Smooth muscle cell (in vitro differentiated cells): ENCODE measurements at regions not wholly inside any gene's neighbourhood (a gene's known extent, or its start where the extent isn't known, plus 50 kb on each side); places are given as distances from the start of the nearest gene placed in this dataset.

Experiments used
- DNase-seq: peaks from one replicate; lab custom pipeline; 2025; ENCODE audit not compliant: unreplicated experiment; lab: John Stamatoyannopoulos, UW
- H2AFZ ChIP-seq: fragments of 200-600 bp; sonication (generic); 2 replicates; pipeline ENCODE4 v1.6.0; 2016; ENCODE audit warnings: antibody characterized with exemption, low read depth, mild to moderate bottlenecking
- H3F3A ChIP-seq: fragments of 200-600 bp; sonication (generic); 2 replicates; pipeline ENCODE4 v1.6.0; 2017; ENCODE audit warnings: antibody characterized with exemption, low read depth
- H3K27ac ChIP-seq: fragments of 200-600 bp; sonication (generic); 2 replicates; pipeline ENCODE4 v1.5.1; 2016; ENCODE audit warnings: low read depth, mild to moderate bottlenecking
- H3K27me3 ChIP-seq: fragments of 200-600 bp; sonication (generic); 2 replicates; pipeline ENCODE4 v1.6.1; 2016; ENCODE audit warnings: low read depth, mild to moderate bottlenecking
- H3K36me3 ChIP-seq: fragments of 200-600 bp; sonication (generic); 2 replicates; pipeline ENCODE4 v1.5.1; 2016; ENCODE audit warnings: low read depth
- H3K4me1 ChIP-seq: fragments of 200-600 bp; sonication (generic); 2 replicates; pipeline ENCODE4 v1.5.1; 2016; ENCODE audit warnings: low read depth
- H3K4me2 ChIP-seq: fragments of 200-600 bp; sonication (generic); 2 replicates; pipeline ENCODE4 v1.6.0; 2016; ENCODE audit warnings: mild to moderate bottlenecking
- H3K4me3 ChIP-seq: fragments of 200-600 bp; sonication (generic); 2 replicates; pipeline ENCODE4 v1.5.1; 2016; ENCODE audit warnings: mild to moderate bottlenecking
- H3K79me2 ChIP-seq: fragments of 200-600 bp; sonication (generic); 2 replicates; pipeline ENCODE4 v1.6.0; 2016; ENCODE audit warnings: low read depth, mild to moderate bottlenecking
- H3K9ac ChIP-seq: fragments of 200-600 bp; sonication (generic); 2 replicates; pipeline ENCODE4 v1.6.0; 2016; ENCODE audit warnings: low read depth
- H3K9me3 ChIP-seq: fragments of 200-600 bp; sonication (generic); replicated peaks from 2 replicates; pipeline ENCODE4 v1.5.1; 2016; ENCODE audit warnings: low read depth
- H4K20me1 ChIP-seq: fragments of 200-600 bp; sonication (generic); 2 replicates; pipeline ENCODE4 v1.6.0; 2016; ENCODE audit warnings: low read depth
- WGBS: methylation state at CpG from one replicate; pipeline ENCODE4 v1.1.7; 2016; ENCODE audit warnings: low lambda C conversion rate; 5-methylcytosine and 5-hydroxymethylcytosine counted together
- TF ChIP-seq, protein P1 (sequence below): fragments of 200-600 bp; sonication (generic); IDR thresholded peaks from 2 replicates; pipeline ENCODE4 v1.5.1; 2017; ENCODE audit warnings: borderline replicate concordance, mild to moderate bottlenecking, antibody characterized with exemption; ENCODE audit not compliant: insufficient read depth, poor library complexity, severe bottlenecking

DNA sequence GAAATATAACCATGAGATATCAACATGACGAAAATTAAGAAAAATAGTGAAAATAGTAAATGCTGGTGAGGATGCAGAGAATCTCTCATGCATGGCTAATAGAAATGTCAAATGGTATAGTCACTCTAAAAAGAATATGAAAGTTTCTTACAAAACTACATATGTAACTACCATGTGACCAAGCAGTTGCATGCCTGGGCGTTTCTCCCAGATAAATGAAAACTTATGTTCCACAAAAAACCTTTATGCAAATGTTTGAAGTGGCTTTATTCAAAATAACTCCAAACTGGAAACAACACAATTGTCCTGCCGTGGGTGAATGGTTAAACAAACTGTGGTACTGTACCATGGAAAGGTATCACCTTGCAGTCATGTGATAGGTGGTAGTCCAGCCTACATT is 112.4 kb downstream of the HDGFL1 start:
- Histone ChIP-seq H3K4me3 (no peak overlapping the region), H3K36me3 (no peaks in the 10 kb centered on the region), H3K27me3 (no peaks in the 10 kb centered on the region), H3K79me2 (no peaks in the 10 kb centered on the region), H3K9me3 (no peaks in the 10 kb centered on the region), H3K4me1 (no peaks in the 10 kb centered on the region), H3F3A (no peaks in the 10 kb centered on the region), H4K20me1 (no peaks in the 10 kb centered on the region), H2AFZ (no peak overlapping the region), H3K9ac (no peak overlapping the region), H3K27ac (no peak overlapping the region), H3K4me2 (no peak overlapping the region)
- no peak for DNase-seq
- TF ChIP-seq, protein P1, sequence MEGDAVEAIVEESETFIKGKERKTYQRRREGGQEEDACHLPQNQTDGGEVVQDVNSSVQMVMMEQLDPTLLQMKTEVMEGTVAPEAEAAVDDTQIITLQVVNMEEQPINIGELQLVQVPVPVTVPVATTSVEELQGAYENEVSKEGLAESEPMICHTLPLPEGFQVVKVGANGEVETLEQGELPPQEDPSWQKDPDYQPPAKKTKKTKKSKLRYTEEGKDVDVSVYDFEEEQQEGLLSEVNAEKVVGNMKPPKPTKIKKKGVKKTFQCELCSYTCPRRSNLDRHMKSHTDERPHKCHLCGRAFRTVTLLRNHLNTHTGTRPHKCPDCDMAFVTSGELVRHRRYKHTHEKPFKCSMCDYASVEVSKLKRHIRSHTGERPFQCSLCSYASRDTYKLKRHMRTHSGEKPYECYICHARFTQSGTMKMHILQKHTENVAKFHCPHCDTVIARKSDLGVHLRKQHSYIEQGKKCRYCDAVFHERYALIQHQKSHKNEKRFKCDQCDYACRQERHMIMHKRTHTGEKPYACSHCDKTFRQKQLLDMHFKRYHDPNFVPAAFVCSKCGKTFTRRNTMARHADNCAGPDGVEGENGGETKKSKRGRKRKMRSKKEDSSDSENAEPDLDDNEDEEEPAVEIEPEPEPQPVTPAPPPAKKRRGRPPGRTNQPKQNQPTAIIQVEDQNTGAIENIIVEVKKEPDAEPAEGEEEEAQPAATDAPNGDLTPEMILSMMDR, result no peak
- 89% methylated on average over 3 of the region's 3 CpGs for WGBS

DNA sequence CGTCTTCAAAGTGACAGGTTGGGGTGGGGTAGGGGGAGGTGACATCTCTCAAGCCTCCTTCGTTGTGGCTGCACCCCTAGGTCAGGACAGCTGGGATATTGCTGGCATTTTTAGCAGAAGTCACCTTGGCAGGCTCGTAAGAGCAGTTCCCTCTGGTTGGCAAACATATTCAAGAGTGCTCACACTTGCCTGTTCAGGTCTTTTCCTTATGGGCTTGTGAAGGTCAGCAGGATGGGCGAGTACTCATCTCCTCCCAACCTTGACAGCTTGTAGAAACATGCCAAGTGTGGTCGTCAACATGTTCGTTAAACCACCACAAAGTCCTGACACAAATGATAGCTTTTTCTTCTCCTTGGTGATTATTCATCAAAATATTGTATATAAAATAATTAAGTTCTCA is 113.6 kb downstream of the HDGFL1 start:
- TF ChIP-seq, protein P1, result no peak
- Histone ChIP-seq H3K4me2 (no peak overlapping the region), H2AFZ (no peak overlapping the region), H3K79me2 (no peaks in the 10 kb centered on the region), H3K27ac (no peak overlapping the region), H3K27me3 (no peaks in the 10 kb centered on the region), H3K9me3 (no peaks in the 10 kb centered on the region), H3K9ac (no peak overlapping the region), H4K20me1 (no peaks in the 10 kb centered on the region), H3K36me3 (no peaks in the 10 kb centered on the region), H3K4me1 (no peaks in the 10 kb centered on the region), H3K4me3 (no peak overlapping the region), H3F3A (no peaks in the 10 kb centered on the region)
- no peak for DNase-seq
- 89% methylated on average over 6 of the region's 6 CpGs for WGBS

DNA sequence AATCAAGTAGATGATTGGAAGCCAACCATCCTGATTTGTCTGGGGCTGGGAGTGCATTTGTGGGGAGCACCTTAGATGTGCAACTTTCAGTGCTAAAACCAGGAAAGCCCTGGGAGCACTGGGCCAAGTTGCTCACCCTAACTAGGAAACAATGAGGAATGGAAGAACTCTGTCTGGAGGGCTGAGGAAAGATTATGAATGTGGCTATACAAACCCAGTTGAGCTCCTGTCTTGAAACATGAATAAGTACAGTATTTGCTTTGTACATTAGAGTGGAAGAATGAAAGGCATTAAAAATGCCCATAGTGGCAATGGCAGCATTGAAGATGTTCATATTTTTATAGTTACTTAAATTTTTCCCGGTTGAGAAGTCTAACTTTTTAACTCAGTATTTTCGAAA is 121.1 kb downstream of the HDGFL1 start:
- no peak overlapping the region for H3K4me2 ChIP-seq
- H3K27me3 ChIP-seq, result no peaks in the 10 kb centered on the region
- H3K36me3 ChIP-seq, result no peaks in the 10 kb centered on the region
- no peaks in the 10 kb centered on the region for H3K79me2 ChIP-seq
- H3K9me3 ChIP-seq, result no peaks in the 10 kb centered on the region
- no peak overlapping the region for H3K4me3 ChIP-seq
- no peak overlapping the region for H2AFZ ChIP-seq
- no peaks in the 10 kb centered on the region for H3F3A ChIP-seq
- H3K4me1 ChIP-seq, result no peaks in the 10 kb centered on the region
- no peak overlapping the region for H3K27ac ChIP-seq
- WGBS, result 97% methylated on average over 2 of the region's 2 CpGs
- TF ChIP-seq, protein P1, result no peak
- H4K20me1 ChIP-seq, result no peaks in the 10 kb centered on the region
- no peak for DNase-seq
- H3K9ac ChIP-seq, result no peak overlapping the region

DNA sequence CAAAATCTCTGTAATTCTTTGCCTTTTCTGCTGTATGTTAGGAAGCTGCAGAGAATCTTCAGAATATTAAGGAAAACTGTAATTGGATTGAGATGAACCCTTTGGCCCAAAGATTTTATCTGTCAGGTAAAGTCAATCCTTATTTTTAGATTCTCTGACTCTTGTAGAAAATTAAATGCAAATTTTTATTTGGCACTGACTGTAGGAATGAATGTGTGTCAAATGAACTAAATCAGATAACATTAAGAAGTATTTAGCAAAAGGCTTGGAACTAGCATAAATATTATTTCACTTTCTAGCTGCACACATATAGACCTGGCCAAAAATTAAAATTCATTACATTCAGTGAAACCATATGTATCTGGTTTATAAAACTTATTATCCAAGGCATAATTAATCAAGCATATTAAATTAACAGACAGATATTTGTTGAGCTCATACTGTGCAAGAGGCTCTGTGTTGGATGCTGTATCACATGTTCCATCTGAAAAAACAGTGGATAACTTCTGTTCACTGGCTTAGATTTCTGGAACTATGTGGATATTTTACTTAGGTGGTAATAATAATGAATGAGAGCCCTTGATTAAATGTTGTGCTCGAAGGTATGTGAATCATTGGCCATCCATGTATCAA is 124.8 kb downstream of the HDGFL1 start:
- TF ChIP-seq, protein P1, result no peak
- no peak for DNase-seq
- 94% methylated on average over 1 of the region's 1 CpG for WGBS

More for the DNA sequence above, 124.8 kb downstream of the HDGFL1 start:
- H3K4me1 ChIP-seq, result peaks cover 13% of the 10 kb centered on the region
- no peak overlapping the region for H3K4me3 ChIP-seq
- H3K9me3 ChIP-seq, result no peaks in the 10 kb centered on the region
- H2AFZ ChIP-seq, result no peak overlapping the region
- no peaks in the 10 kb centered on the region for H4K20me1 ChIP-seq
- no peak overlapping the region for H3K9ac ChIP-seq
- H3K27me3 ChIP-seq, result no peaks in the 10 kb centered on the region
- no peaks in the 10 kb centered on the region for H3F3A ChIP-seq
- no peak overlapping the region for H3K4me2 ChIP-seq
- no peaks in the 10 kb centered on the region for H3K36me3 ChIP-seq
- H3K79me2 ChIP-seq, result no peaks in the 10 kb centered on the region
- no peak overlapping the region for H3K27ac ChIP-seq
